D721Med (cell line): ENCODE measurements at regions not wholly inside any gene's neighbourhood (a gene's known extent, or its start where the extent isn't known, plus 50 kb on each side); places are given as distances from the start of the nearest gene placed in this dataset.

Experiments
- DNase-seq: peaks from one replicate; pipeline ENCODE4 v3.0.0; 2011; ENCODE audit warnings: low spot score; ENCODE audit not compliant: insufficient read length
- FAIRE-seq: peaks from 2 replicates; lab custom pipeline; 2011; peaks lifted over from hg19 to GRCh38; lab: Jason Lieb, UNC
- CTCF ChIP-seq: IDR thresholded peaks from 2 replicates; pipeline ENCODE4 v1.5.1; 2012; ENCODE audit warnings: mild to moderate bottlenecking, control low read depth; ENCODE audit not compliant: insufficient read depth; ENCODE audit errors: missing control alignments

- no peak for TF ChIP-seq CTCF
- no peak for FAIRE-seq
- no peak for DNase-seq
These were observed 319.3 kb upstream of the SALL3 start for GRCh38 chr18:78660311-78660710.

- DNase-seq (no peak), FAIRE-seq (no peak)
- no peak for TF ChIP-seq CTCF
These were observed 318.3 kb upstream of the SALL3 start for GRCh38 chr18:78661316-78661715.

- DNase-seq (no peak), FAIRE-seq (no peak)
- no peak for TF ChIP-seq CTCF
These were observed 316.7 kb upstream of the SALL3 start for GRCh38 chr18:78662879-78663278.

GRCh38 chr18:78664048-78664447 lies 315.6 kb upstream of the SALL3 start:
- no peak for DNase-seq
- no peak for FAIRE-seq
- no peak for TF ChIP-seq CTCF

GRCh38 chr18:78664848-78665247 lies 314.8 kb upstream of the SALL3 start:
- FAIRE-seq = no peak
- TF ChIP-seq CTCF = no peak
- DNase-seq = no peak

GRCh38 chr18:78665644-78666043 lies 314.0 kb upstream of the SALL3 start:
- DNase-seq (no peak), FAIRE-seq (no peak)
- TF ChIP-seq CTCF = no peak

- no peak for DNase-seq
- FAIRE-seq = no peak
- no peak for TF ChIP-seq CTCF
These were observed 312.8 kb upstream of the SALL3 start for GRCh38 chr18:78666666-78667335.
